DND-41 (cell line): ENCODE measurements at regions not wholly inside any gene's neighbourhood (a gene's known extent, or its start where the extent isn't known, plus 50 kb on each side); places are given as distances from the start of the nearest gene placed in this dataset.

Experiments used
- EZH2 ChIP-seq: IDR thresholded peaks from 3 replicates; pipeline ENCODE4 v1.6.1; 2012; ENCODE audit warnings: borderline replicate concordance, low read depth, mild to moderate bottlenecking, moderate library complexity, low read length, inconsistent platforms; ENCODE audit not compliant: severe bottlenecking
- TF ChIP-seq, protein P1 (sequence below): IDR thresholded peaks from 2 replicates; pipeline ENCODE4 v1.5.1; 2012; ENCODE audit warnings: borderline replicate concordance, low read length, moderate library complexity, mild to moderate bottlenecking; ENCODE audit not compliant: poor library complexity, severe bottlenecking; ENCODE audit errors: extremely low read depth

DNA sequence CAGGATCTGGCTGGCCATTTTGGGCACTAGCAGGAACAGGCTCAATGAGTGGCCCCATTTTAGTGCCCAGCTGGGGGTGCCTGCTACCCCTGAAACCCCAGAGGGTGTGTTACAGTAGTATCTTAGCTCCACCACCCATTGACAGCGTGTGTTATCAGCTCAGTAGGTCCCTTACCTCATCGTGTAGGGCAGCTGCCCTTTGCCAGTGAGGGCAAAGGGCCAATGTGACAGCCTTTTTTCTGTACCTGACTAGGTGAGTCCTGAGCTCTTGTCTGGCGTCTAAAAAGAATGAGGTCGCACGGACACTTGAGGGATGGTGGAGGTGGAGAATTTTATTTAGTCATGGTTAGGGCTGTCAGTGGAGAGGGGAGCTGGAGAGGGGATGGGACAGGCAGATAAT, 462.2 kb downstream of the PIK3C3 start:
- TF ChIP-seq EZH2, result no peak
- TF ChIP-seq, protein P1, sequence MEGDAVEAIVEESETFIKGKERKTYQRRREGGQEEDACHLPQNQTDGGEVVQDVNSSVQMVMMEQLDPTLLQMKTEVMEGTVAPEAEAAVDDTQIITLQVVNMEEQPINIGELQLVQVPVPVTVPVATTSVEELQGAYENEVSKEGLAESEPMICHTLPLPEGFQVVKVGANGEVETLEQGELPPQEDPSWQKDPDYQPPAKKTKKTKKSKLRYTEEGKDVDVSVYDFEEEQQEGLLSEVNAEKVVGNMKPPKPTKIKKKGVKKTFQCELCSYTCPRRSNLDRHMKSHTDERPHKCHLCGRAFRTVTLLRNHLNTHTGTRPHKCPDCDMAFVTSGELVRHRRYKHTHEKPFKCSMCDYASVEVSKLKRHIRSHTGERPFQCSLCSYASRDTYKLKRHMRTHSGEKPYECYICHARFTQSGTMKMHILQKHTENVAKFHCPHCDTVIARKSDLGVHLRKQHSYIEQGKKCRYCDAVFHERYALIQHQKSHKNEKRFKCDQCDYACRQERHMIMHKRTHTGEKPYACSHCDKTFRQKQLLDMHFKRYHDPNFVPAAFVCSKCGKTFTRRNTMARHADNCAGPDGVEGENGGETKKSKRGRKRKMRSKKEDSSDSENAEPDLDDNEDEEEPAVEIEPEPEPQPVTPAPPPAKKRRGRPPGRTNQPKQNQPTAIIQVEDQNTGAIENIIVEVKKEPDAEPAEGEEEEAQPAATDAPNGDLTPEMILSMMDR, result no peak
